Heart right ventricle (tissue), 16 donors: ENCODE measurements at regions not wholly inside any gene's neighbourhood (a gene's known extent, or its start where the extent isn't known, plus 50 kb on each side); places are given as distances from the start of the nearest gene placed in this dataset.

Experiments used
- ATAC-seq, 8 donors: fragments of 200-7000 bp; cut with Tn5 transposase; one replicate each; pipeline ENCODE4 v1.9.1; 2020; ENCODE audit warnings: mild to moderate bottlenecking in 8 of 8, moderate library complexity in 8 of 8, moderate number of reproducible peaks in 1 of 8
- DNase-seq, 2 donors: peaks; one replicate each; pipeline ENCODE4 v3.0.0-alpha.2; 2020
- H3K27ac ChIP-seq, 10 donors: fragments of 200-600 bp; sonication (generic) in 2 of 10; one replicate each; pipeline versions ENCODE4 v1.5.0 to v1.8.0; 2020 to 2022; ENCODE audit warnings: mild to moderate bottlenecking in 3 of 10
- H3K27me3 ChIP-seq, 7 donors: fragments of 200-600 bp; one replicate each; pipeline ENCODE4 v1.8.0; 2021 to 2022; ENCODE audit warnings: mild to moderate bottlenecking in 2 of 7
- H3K36me3 ChIP-seq, 9 donors: fragments of 200-600 bp; sonication (generic) in 1 of 9; one replicate each; pipeline versions ENCODE4 v1.5.0 to v1.8.0; 2020 to 2022; ENCODE audit warnings: mild to moderate bottlenecking in 2 of 9
- H3K4me1 ChIP-seq, 9 donors: fragments of 200-600 bp; sonication (generic) in 1 of 9; one replicate each; pipeline versions ENCODE4 v1.5.0 to v1.8.0; 2020 to 2022; ENCODE audit warnings: mild to moderate bottlenecking in 4 of 9
- H3K4me3 ChIP-seq, 10 donors: fragments of 200-600 bp; sonication (generic) in 2 of 10; one replicate each; pipeline versions ENCODE4 v1.5.0 to v1.8.0; 2020 to 2022; ENCODE audit warnings: mild to moderate bottlenecking in 7 of 10, moderate library complexity in 2 of 10
- H3K9me3 ChIP-seq, 11 donors: fragments of 200-600 bp in 10 of 11; sonication (generic) in 2 of 11; one replicate each; pipeline versions ENCODE4 v1.5.0 to v1.8.0; 2013 to 2022; ENCODE audit warnings: mild to moderate bottlenecking in 2 of 11, control low read depth in 1 of 11, moderate library complexity in 1 of 11
- WGBS, 2 donors: extraction: QIAGEN DNeasy Blood & Tissue Kit; methylation state at CpG; one replicate each; pipeline ENCODE4 v1.1.7; 2013; ENCODE audit warnings: inconsistent platforms in 1 of 2; 5-methylcytosine and 5-hydroxymethylcytosine counted together
- intact Hi-C, 10 donors: fragments of 100-400 bp; cut with DNase I; formaldehyde crosslinking; loops; one replicate each; pipeline versions ENCODE4 v1.11.1 to v1.14.2; 2022
- TF ChIP-seq, protein P1 (sequence below), 9 donors: fragments of 200-600 bp; sonication (generic) in 2 of 9; IDR thresholded peaks; one replicate each; pipeline versions ENCODE4 v1.5.0 to v1.8.0; 2021 to 2022; ENCODE audit warnings: antibody characterized with exemption in 9 of 9, mild to moderate bottlenecking in 5 of 9, moderate library complexity in 1 of 9
- donor health status: Arrhythmogenic right ventricular cardiomyopathy.
- donor health status: ischemic (EF 13 %, LVEDD 7.1; RV severe dilation, severe dysfunction).
- donor health status: healthy with polysubstance abuse.
- donor health status: DM: no; HTN: yes; CAD: no.
- donor health status: DM: no; HTN: no; CAD: no.
- donor health status: ischemic (EF 25% LVEDD 6.9; RV normal size, moderate dysfunction).
- donor health status: ischemic (EF 25% LVEDD 5.7; RV mildly dilated, moderate dysfunction).
- donor health status: healthy.
- donor health status: DM: yes; HTN: yes; CAD: no.
- donor health status: Ischemic cardiomyopathy.
- donor health status: ischemic (EF 35%, LVEDD 5.7; RV mildly dilated, moderate dysfunction).
- donor health status: nonischemic (EF 11% LVEDD 7.7; RV severe dilation, severe dysfunction).
- donor health status: DM: yes; HTN: yes; CAD: no.
- donor health status: PGD.
- donor health status: ischemic (EF 29% LVEDD 5.4; RV normal size, mild dysfunction).
- donor health status: nonischemic (EF 23%, LVEDD 6.1; RV moderate dilation, normal function).

GRCh38 chr1:56213068-56213467 is 366.3 kb downstream of the PLPP3 start:
- no peak for DNase-seq
- H3K36me3 ChIP-seq, result no peaks in the 10 kb centered on the region
- intact Hi-C loops, result no loop called here
- H3K27me3 ChIP-seq, result no peaks in the 10 kb centered on the region
- ATAC-seq, result no peak
- H3K4me3 ChIP-seq, result no peak overlapping the region
- peaks cover 0 to 9% (median 0%) of the 10 kb centered on the region in 11 donors for H3K9me3 ChIP-seq
- TF ChIP-seq, protein P1, sequence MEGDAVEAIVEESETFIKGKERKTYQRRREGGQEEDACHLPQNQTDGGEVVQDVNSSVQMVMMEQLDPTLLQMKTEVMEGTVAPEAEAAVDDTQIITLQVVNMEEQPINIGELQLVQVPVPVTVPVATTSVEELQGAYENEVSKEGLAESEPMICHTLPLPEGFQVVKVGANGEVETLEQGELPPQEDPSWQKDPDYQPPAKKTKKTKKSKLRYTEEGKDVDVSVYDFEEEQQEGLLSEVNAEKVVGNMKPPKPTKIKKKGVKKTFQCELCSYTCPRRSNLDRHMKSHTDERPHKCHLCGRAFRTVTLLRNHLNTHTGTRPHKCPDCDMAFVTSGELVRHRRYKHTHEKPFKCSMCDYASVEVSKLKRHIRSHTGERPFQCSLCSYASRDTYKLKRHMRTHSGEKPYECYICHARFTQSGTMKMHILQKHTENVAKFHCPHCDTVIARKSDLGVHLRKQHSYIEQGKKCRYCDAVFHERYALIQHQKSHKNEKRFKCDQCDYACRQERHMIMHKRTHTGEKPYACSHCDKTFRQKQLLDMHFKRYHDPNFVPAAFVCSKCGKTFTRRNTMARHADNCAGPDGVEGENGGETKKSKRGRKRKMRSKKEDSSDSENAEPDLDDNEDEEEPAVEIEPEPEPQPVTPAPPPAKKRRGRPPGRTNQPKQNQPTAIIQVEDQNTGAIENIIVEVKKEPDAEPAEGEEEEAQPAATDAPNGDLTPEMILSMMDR (IDR thresholded peaks at IDR 0.05), result no peak
- no peak overlapping the region for H3K27ac ChIP-seq
- peaks cover 0 to 10% (median 0%) of the 10 kb centered on the region in 9 donors for H3K4me1 ChIP-seq

- no peaks in the 10 kb centered on the region for H3K27me3 ChIP-seq
- ATAC-seq (no peak), DNase-seq (no peak)
- WGBS, 2 donors, result 94 to 98% methylated on average over 2 of the region's 2 CpGs
- peaks cover 0 to 18% (median 5%) of the 10 kb centered on the region in 11 donors for H3K9me3 ChIP-seq
- intact Hi-C loops, result no loop called here
- TF ChIP-seq, protein P1 (IDR thresholded peaks at IDR 0.05), result no peak
- no peak overlapping the region for H3K27ac ChIP-seq
- no peaks in the 10 kb centered on the region for H3K36me3 ChIP-seq
- peaks cover 0 to 10% (median 0%) of the 10 kb centered on the region in 9 donors for H3K4me1 ChIP-seq
- no peak overlapping the region for H3K4me3 ChIP-seq
Observed at GRCh38 chr1:56212143-56212542, 367.2 kb downstream of the PLPP3 start.

- no peak for ATAC-seq
- no peaks in the 10 kb centered on the region for H3K36me3 ChIP-seq
- WGBS, 2 donors, result 95 to 100% methylated on average over 2 of the region's 2 CpGs
Observed at GRCh38 chr1:56206391-56206790, 373.0 kb downstream of the PLPP3 start.

GRCh38 chr1:56204206-56204605 is 375.2 kb downstream of the PLPP3 start:
- DNase-seq (no peak), ATAC-seq (no peak)
- TF ChIP-seq, protein P1 (IDR thresholded peaks at IDR 0.05), result no peak
- H3K4me3 ChIP-seq, result no peak overlapping the region
- H3K27me3 ChIP-seq, result no peaks in the 10 kb centered on the region
- no peaks in the 10 kb centered on the region for H3K36me3 ChIP-seq
- peaks cover 0 to 16% (median 8%) of the 10 kb centered on the region in 9 donors for H3K4me1 ChIP-seq
- intact Hi-C loops, result loop anchor here in 1 of 10 donors (10.0 kb wide), 1 partner anchor 81 kb away; no protein-coding TSS in a partner anchor
- H3K27ac ChIP-seq, result no peak overlapping the region
- WGBS, 2 donors, result 88 to 93% methylated on average over 1 of the region's 1 CpG
- H3K9me3 ChIP-seq, result peaks cover 0 to 27% (median 9%) of the 10 kb centered on the region in 11 donors

More at GRCh38 chr1:56206391-56206790, 373.0 kb downstream of the PLPP3 start:
- H3K9me3 ChIP-seq, result peaks cover 0 to 29% (median 9%) of the 10 kb centered on the region in 11 donors
- no peaks in the 10 kb centered on the region for H3K27me3 ChIP-seq
- intact Hi-C loops, result loop anchor here in 1 of 10 donors (10.0 kb wide), 1 partner anchor 78 kb away; no protein-coding TSS in a partner anchor
- H3K4me3 ChIP-seq, result no peak overlapping the region
- H3K4me1 ChIP-seq, result no peaks in the 10 kb centered on the region
- DNase-seq, result no peak
- TF ChIP-seq, protein P1 (IDR thresholded peaks at IDR 0.05), result no peak
- no peak overlapping the region for H3K27ac ChIP-seq
